ENCODE measurements at regions not wholly inside any gene's neighbourhood (a gene's known extent, or its start where the extent isn't known, plus 50 kb on each side); places are given as distances from the start of the nearest gene placed in this dataset.

GRCh38 chr6:23175391-23175790, 606.0 kb downstream of the HDGFL1 start:
- H2AFZ ChIP-seq (ENCODE audit: low read length), result no peak overlapping the region
- no peaks in the 10 kb centered on the region for H4K20me1 ChIP-seq (ENCODE audit: control insufficient read depth, insufficient read depth, insufficient read length)
- H2BK15ac ChIP-seq (ENCODE audit: low read depth, low read length), result no peak overlapping the region
- no peaks in the 10 kb centered on the region for H3K4me1 ChIP-seq (ENCODE audit: insufficient read depth, low read length)
- H3T11ph ChIP-seq (ENCODE audit: low read length), result no peak overlapping the region
- H4K5ac ChIP-seq (ENCODE audit: insufficient read length, low read depth, low read length), result no peak overlapping the region
- no peak overlapping the region for H3K27ac ChIP-seq (ENCODE audit: insufficient read length, low read depth, low read length)
- H3K56ac ChIP-seq (ENCODE audit: insufficient read length, low read depth, low read length), result no peak overlapping the region
- no peaks in the 10 kb centered on the region for H3K23me2 ChIP-seq (ENCODE audit: insufficient read length, low read depth, low read length, poor library complexity, severe bottlenecking)
- no peak overlapping the region for H2BK120ac ChIP-seq (ENCODE audit: low read depth, low read length, poor library complexity, severe bottlenecking)
- H3K4me3 Mint-ChIP-seq, result no peak overlapping the region
- no peaks in the 10 kb centered on the region for H3K9me3 ChIP-seq (ENCODE audit: control insufficient read depth, low read depth, low read length)
- H3K23ac ChIP-seq (ENCODE audit: insufficient read length, low read depth, low read length), result no peak overlapping the region
- no peak overlapping the region for H3K9ac ChIP-seq (ENCODE audit: extremely low read depth, insufficient read length, low read length)
- H2BK12ac ChIP-seq (ENCODE audit: insufficient read length, low read depth, low read length), result no peak overlapping the region
- H3K27me3 Mint-ChIP-seq (ENCODE audit: low read depth), result no peaks in the 10 kb centered on the region
- peaks cover 7 to 11% of the 10 kb centered on the region in 2 experiments for H3K9me3 Mint-ChIP-seq
- H3K79me1 ChIP-seq (ENCODE audit: insufficient read depth, low read depth, low read length, poor library complexity, severe bottlenecking), result no peaks in the 10 kb centered on the region
- H3K18ac ChIP-seq (ENCODE audit: insufficient read length, low read depth, low read length), result no peak overlapping the region
- WGBS (ENCODE audit: extremely low coverage, insufficient read length, low lambda C conversion rate), result no CpG with 5 or more reads among the region's 2 CpGs
- peaks cover 6 to 9% of the 10 kb centered on the region in 2 experiments for H3K4me1 Mint-ChIP-seq
- no peak overlapping the region for H2BK20ac ChIP-seq (ENCODE audit: low read depth, low read length, poor library complexity, severe bottlenecking)
- TF ChIP-seq, protein P1, sequence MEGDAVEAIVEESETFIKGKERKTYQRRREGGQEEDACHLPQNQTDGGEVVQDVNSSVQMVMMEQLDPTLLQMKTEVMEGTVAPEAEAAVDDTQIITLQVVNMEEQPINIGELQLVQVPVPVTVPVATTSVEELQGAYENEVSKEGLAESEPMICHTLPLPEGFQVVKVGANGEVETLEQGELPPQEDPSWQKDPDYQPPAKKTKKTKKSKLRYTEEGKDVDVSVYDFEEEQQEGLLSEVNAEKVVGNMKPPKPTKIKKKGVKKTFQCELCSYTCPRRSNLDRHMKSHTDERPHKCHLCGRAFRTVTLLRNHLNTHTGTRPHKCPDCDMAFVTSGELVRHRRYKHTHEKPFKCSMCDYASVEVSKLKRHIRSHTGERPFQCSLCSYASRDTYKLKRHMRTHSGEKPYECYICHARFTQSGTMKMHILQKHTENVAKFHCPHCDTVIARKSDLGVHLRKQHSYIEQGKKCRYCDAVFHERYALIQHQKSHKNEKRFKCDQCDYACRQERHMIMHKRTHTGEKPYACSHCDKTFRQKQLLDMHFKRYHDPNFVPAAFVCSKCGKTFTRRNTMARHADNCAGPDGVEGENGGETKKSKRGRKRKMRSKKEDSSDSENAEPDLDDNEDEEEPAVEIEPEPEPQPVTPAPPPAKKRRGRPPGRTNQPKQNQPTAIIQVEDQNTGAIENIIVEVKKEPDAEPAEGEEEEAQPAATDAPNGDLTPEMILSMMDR (conservative IDR thresholded peaks at IDR 0.05), result no peak
- peaks cover 3 to 12% (median 6%) of the 10 kb centered on the region in 3 experiments; a peak in 6 of 7 replicates for H3K36me3 Mint-ChIP-seq (ENCODE audit: insufficient read depth in 1 of 3, low read depth in 3 of 3)
- H3K27me3 ChIP-seq (ENCODE audit: insufficient read depth, low read length), result no peaks in the 10 kb centered on the region
- no peak overlapping the region for H2AK5ac ChIP-seq (ENCODE audit: insufficient read length, low read length)
- no peak overlapping the region for H4K91ac ChIP-seq (ENCODE audit: insufficient read length, low read depth, low read length)
- no peak overlapping the region for H4K8ac ChIP-seq (replicated peaks; ENCODE audit: insufficient read length, low read depth, low read length)
- DNase-seq, result no peak
- H3K79me2 ChIP-seq (ENCODE audit: insufficient read depth, low read length), result no peaks in the 10 kb centered on the region
- no peak overlapping the region for H2BK5ac ChIP-seq (ENCODE audit: insufficient read length, low read length)
- H3K14ac ChIP-seq (ENCODE audit: insufficient read depth, low read length), result no peak overlapping the region
- no peak overlapping the region for H3K27ac Mint-ChIP-seq
- H3K4me2 ChIP-seq (ENCODE audit: insufficient read depth, insufficient read length, low read length), result no peak overlapping the region
- H3K4ac ChIP-seq (ENCODE audit: low read depth, low read length), result no peak overlapping the region
